Activated CD8-positive, alpha-beta T cell treated with anti-CD3 and anti-CD28 coated beads for 36 hours (primary cell): ENCODE measurements at regions not wholly inside any gene's neighbourhood (a gene's known extent, or its start where the extent isn't known, plus 50 kb on each side); places are given as distances from the start of the nearest gene placed in this dataset.

Experiments
- ATAC-seq: fragments of 200-7000 bp; cut with Tn5 transposase; one replicate; pipeline ENCODE4 v1.10.0; 2021; ENCODE audit warnings: mild to moderate bottlenecking, moderate library complexity
- CTCF ChIA-PET: fragments of 350-600 bp; sonication (Branson Sonifier 250); formaldehyde crosslinking; loops from one replicate; lab custom pipeline; 2021; ENCODE audit warnings: antibody characterized with exemption; lab: Charles Lee
- POLR2A ChIA-PET: fragments of 350-600 bp; sonication (Branson Sonifier 250); formaldehyde crosslinking; loops from one replicate; lab custom pipeline; 2021; ENCODE audit warnings: antibody characterized with exemption; lab: Charles Lee
- DNase-seq: peaks from one replicate; pipeline ENCODE4 v3.0.0-alpha.2; 2020
- H3K27ac Mint-ChIP-seq: one replicate; pipeline ENCODE4 v1.8.0; 2021; ENCODE audit warnings: mild to moderate bottlenecking, mixed read lengths
- H3K27me3 Mint-ChIP-seq: one replicate; pipeline ENCODE4 v1.8.0; 2021; ENCODE audit warnings: mixed read lengths
- H3K36me3 Mint-ChIP-seq: one replicate; pipeline ENCODE4 v1.8.0; 2021; ENCODE audit warnings: low read depth, mixed read lengths
- H3K4me1 Mint-ChIP-seq: one replicate; pipeline ENCODE4 v1.8.0; 2021; ENCODE audit warnings: low read depth, mixed read lengths
- H3K4me3 Mint-ChIP-seq: one replicate; pipeline ENCODE4 v1.8.0; 2021; ENCODE audit warnings: mild to moderate bottlenecking, moderate library complexity, mixed read lengths
- H3K9me3 Mint-ChIP-seq: one replicate; pipeline ENCODE4 v1.8.0; 2021; ENCODE audit warnings: mixed read lengths
- CTCF ChIP-seq: fragments of 200-600 bp; IDR thresholded peaks from one replicate; pipeline ENCODE4 v1.8.0; 2022; ENCODE audit warnings: antibody characterized with exemption, mild to moderate bottlenecking
- intact Hi-C: fragments of 100-400 bp; cut with micrococcal nuclease; formaldehyde crosslinking; loops from one replicate; pipeline ENCODE4 v1.10.0; 2022

- Mint-ChIP-seq H3K4me1 (peaks cover 2% of the 10 kb centered on the region), H3K27ac (no peak overlapping the region), H3K36me3 (no peaks in the 10 kb centered on the region), H3K27me3 (no peaks in the 10 kb centered on the region), H3K4me3 (no peak overlapping the region), H3K9me3 (no peaks in the 10 kb centered on the region)
- ChIA-PET POLR2A (no interaction called here), CTCF (no interaction called here)
- DNase-seq (no peak), ATAC-seq (no peak)
- TF ChIP-seq CTCF = no peak
- intact Hi-C loops = no loop called here
Measured at GRCh38 chr5:158413122-158413680, 554.3 kb upstream of the CLINT1 start.

- no peak overlapping the region for H3K4me3 Mint-ChIP-seq
- no peaks in the 10 kb centered on the region for H3K9me3 Mint-ChIP-seq
- DNase-seq = no peak
- H3K27ac Mint-ChIP-seq = no peak overlapping the region
- ChIA-PET CTCF (no interaction called here), POLR2A (no interaction called here)
- ATAC-seq = no peak
- no peaks in the 10 kb centered on the region for H3K27me3 Mint-ChIP-seq
- intact Hi-C loops = no loop called here
- no peaks in the 10 kb centered on the region for H3K36me3 Mint-ChIP-seq
- H3K4me1 Mint-ChIP-seq = peaks cover 7% of the 10 kb centered on the region
- TF ChIP-seq CTCF = no peak
Measured at GRCh38 chr5:158410976-158411375, 552.0 kb upstream of the CLINT1 start.

- Mint-ChIP-seq H3K4me3 (no peak overlapping the region), H3K4me1 (peaks cover 7% of the 10 kb centered on the region), H3K27me3 (no peaks in the 10 kb centered on the region), H3K9me3 (peaks cover 4% of the 10 kb centered on the region), H3K27ac (no peak overlapping the region), H3K36me3 (no peaks in the 10 kb centered on the region)
- TF ChIP-seq CTCF = no peak
- ChIA-PET POLR2A (no interaction called here), CTCF (no interaction called here)
- DNase-seq (no peak), ATAC-seq (no peak)
- intact Hi-C loops = no loop called here
Measured at GRCh38 chr5:158409507-158409906, 550.6 kb upstream of the CLINT1 start.

GRCh38 chr5:158407824-158408195 lies 548.9 kb upstream of the CLINT1 start:
- CTCF ChIA-PET = no interaction called here
- peaks cover 13% of the 10 kb centered on the region for H3K9me3 Mint-ChIP-seq
- no peak overlapping the region for H3K4me3 Mint-ChIP-seq
- POLR2A ChIA-PET = no interaction called here
- no peak overlapping the region for H3K27ac Mint-ChIP-seq
- H3K4me1 Mint-ChIP-seq = peaks cover 7% of the 10 kb centered on the region
- DNase-seq (no peak), ATAC-seq (no peak)
- H3K27me3 Mint-ChIP-seq = no peaks in the 10 kb centered on the region
- no peaks in the 10 kb centered on the region for H3K36me3 Mint-ChIP-seq
- TF ChIP-seq CTCF = no peak
- intact Hi-C loops = no loop called here

- no peak for TF ChIP-seq CTCF
- Mint-ChIP-seq H3K36me3 (no peaks in the 10 kb centered on the region), H3K4me1 (peaks cover 6% of the 10 kb centered on the region), H3K27me3 (no peaks in the 10 kb centered on the region), H3K4me3 (no peak overlapping the region), H3K27ac (no peak overlapping the region), H3K9me3 (peaks cover 13% of the 10 kb centered on the region)
- CTCF ChIA-PET = no interaction called here
- intact Hi-C loops = no loop called here
- POLR2A ChIA-PET = no interaction called here
- DNase-seq = no peak
- ATAC-seq = peak; percentile 47
Measured at GRCh38 chr5:158406884-158407823, 548.2 kb upstream of the CLINT1 start.
